GM18498 (cell line): ENCODE measurements at regions not wholly inside any gene's neighbourhood (a gene's known extent, or its start where the extent isn't known, plus 50 kb on each side); places are given as distances from the start of the nearest gene placed in this dataset.
"Not testable (repeated sequence)": the region's sequence is repeated elsewhere in the genome, so short reads cannot be mapped to it uniquely, and the experiment has no call there.

Source experiments
- ATAC-seq: cut with Tn5 transposase; IDR thresholded peaks from one replicate; pipeline ENCODE4 v1.9.1; 2021; ENCODE audit warnings: mild to moderate bottlenecking, moderate library complexity; ENCODE audit not compliant: unreplicated experiment

GRCh38 chr7:106713452-106713851, 52.5 kb upstream of the CCDC71L start:
- not testable (repeated sequence) for ATAC-seq

GRCh38 chr7:106714590-106715442, 53.9 kb upstream of the CCDC71L start:
- not testable (repeated sequence) for ATAC-seq

- ATAC-seq, result no peak
Observed at GRCh38 chr7:106715730-106716129, 54.8 kb upstream of the CCDC71L start.

- no peak for ATAC-seq
Observed at GRCh38 chr7:106717254-106717954, 56.4 kb upstream of the CCDC71L start.

GRCh38 chr7:106717955-106718871, 57.3 kb upstream of the CCDC71L start:
- peak; percentile 77 for ATAC-seq

GRCh38 chr7:106720641-106721040, 59.7 kb upstream of the CCDC71L start:
- ATAC-seq, result peak; percentile 73

- no peak for ATAC-seq
Observed at GRCh38 chr7:106721816-106722785, 61.1 kb upstream of the CCDC71L start.

- no peak for ATAC-seq
Observed at GRCh38 chr7:106723398-106723797, 62.4 kb upstream of the CCDC71L start.

- no peak for ATAC-seq
Observed at GRCh38 chr7:106729720-106730385, 68.9 kb upstream of the CCDC71L start.

- ATAC-seq, result peak; percentile 94
Observed at GRCh38 chr7:106731187-106731586, 70.2 kb upstream of the CCDC71L start.

GRCh38 chr7:106731646-106732444, 70.9 kb upstream of the CCDC71L start:
- ATAC-seq, result no peak

GRCh38 chr7:106735637-106736036, 74.7 kb upstream of the CCDC71L start:
- ATAC-seq, result no peak

GRCh38 chr7:106736123-106736507, 75.2 kb upstream of the CCDC71L start:
- ATAC-seq, result no peak

- ATAC-seq, result peak; percentile 83
Observed at GRCh38 chr7:106736508-106737201, 75.7 kb upstream of the CCDC71L start.

GRCh38 chr7:106737202-106737562, 76.2 kb upstream of the CCDC71L start:
- ATAC-seq, result no peak

- ATAC-seq, result no peak
Observed at GRCh38 chr7:106740806-106741205, 79.8 kb upstream of the CCDC71L start.

GRCh38 chr7:106744563-106745091, 83.7 kb upstream of the CCDC71L start:
- ATAC-seq, result no peak

GRCh38 chr7:106747301-106747700, 86.3 kb upstream of the CCDC71L start:
- ATAC-seq, result not testable (repeated sequence)
